ENCODE measurements at regions not wholly inside any gene's neighbourhood (a gene's known extent, or its start where the extent isn't known, plus 50 kb on each side); places are given as distances from the start of the nearest gene placed in this dataset.

GRCh38 chr13:100735494-100735893 is 60.9 kb upstream of the TMTC4 start:
- Histone ChIP-seq H4K20me1 (ENCODE audit: control insufficient read depth, insufficient read depth, insufficient read length) (no peaks in the 10 kb centered on the region), H3K9ac (ENCODE audit: extremely low read depth, insufficient read length, low read length) (no peak overlapping the region), H3K27ac (ENCODE audit: insufficient read length, low read depth, low read length) (no peak overlapping the region), H2BK20ac (ENCODE audit: low read depth, low read length, poor library complexity, severe bottlenecking) (no peak overlapping the region), H2BK12ac (ENCODE audit: insufficient read length, low read depth, low read length) (no peak overlapping the region), H3K56ac (ENCODE audit: insufficient read length, low read depth, low read length) (no peak overlapping the region), H3K79me1 (ENCODE audit: insufficient read depth, low read depth, low read length, poor library complexity, severe bottlenecking) (no peaks in the 10 kb centered on the region), H3K14ac (ENCODE audit: insufficient read depth, low read length) (no peak overlapping the region), H3K23me2 (ENCODE audit: insufficient read length, low read depth, low read length, poor library complexity, severe bottlenecking) (no peaks in the 10 kb centered on the region), H3K23ac (ENCODE audit: insufficient read length, low read depth, low read length) (no peak overlapping the region), H3K79me2 (ENCODE audit: insufficient read depth, low read length) (no peaks in the 10 kb centered on the region), H2BK5ac (ENCODE audit: insufficient read length, low read length) (no peak overlapping the region), H3K18ac (ENCODE audit: insufficient read length, low read depth, low read length) (no peak overlapping the region), H2AFZ (ENCODE audit: low read length) (no peak overlapping the region), H4K91ac (ENCODE audit: insufficient read length, low read depth, low read length) (no peak overlapping the region), H3K27me3 (ENCODE audit: insufficient read depth, low read length) (no peaks in the 10 kb centered on the region), H2BK15ac (ENCODE audit: low read depth, low read length) (no peak overlapping the region), H4K5ac (ENCODE audit: insufficient read length, low read depth, low read length) (no peak overlapping the region), H3K4me2 (ENCODE audit: insufficient read depth, insufficient read length, low read length) (no peak overlapping the region), H2AK5ac (ENCODE audit: insufficient read length, low read length) (no peak overlapping the region), H4K8ac (replicated peaks; ENCODE audit: insufficient read length, low read depth, low read length) (no peak overlapping the region), H3K4me1 (ENCODE audit: insufficient read depth, low read length) (no peaks in the 10 kb centered on the region), H3K4ac (ENCODE audit: low read depth, low read length) (no peak overlapping the region), H2BK120ac (ENCODE audit: low read depth, low read length, poor library complexity, severe bottlenecking) (no peak overlapping the region), H3K9me3 (ENCODE audit: control insufficient read depth, low read depth, low read length) (no peaks in the 10 kb centered on the region), H3T11ph (ENCODE audit: low read length) (no peak overlapping the region)
- peaks cover 6 to 16% of the 10 kb centered on the region in 2 experiments for H3K9me3 Mint-ChIP-seq
- H3K27me3 Mint-ChIP-seq (ENCODE audit: low read depth): no peaks in the 10 kb centered on the region; the same call in 1 of the 2 replicates
- DNase-seq: no peak
- H3K27ac Mint-ChIP-seq: no peak overlapping the region
- H3K36me3 Mint-ChIP-seq (ENCODE audit: insufficient read depth in 1 of 3, low read depth in 3 of 3): peaks cover 0 to 8% (median 3%) of the 10 kb centered on the region in 3 experiments; a peak in 4 of 7 replicates
- peaks cover 0 to 2% of the 10 kb centered on the region in 2 experiments; a peak in 2 of 4 replicates for H3K4me1 Mint-ChIP-seq
- no peak overlapping the region for H3K4me3 Mint-ChIP-seq
- no peak for TF ChIP-seq CTCF (conservative IDR thresholded peaks at IDR 0.05)
- WGBS (ENCODE audit: extremely low coverage, insufficient read length, low lambda C conversion rate): no CpG with 5 or more reads among the region's 9 CpGs

Measured in H9 (cell line).